Karpas-422 (cell line): ENCODE measurements at regions not wholly inside any gene's neighbourhood (a gene's known extent, or its start where the extent isn't known, plus 50 kb on each side); places are given as distances from the start of the nearest gene placed in this dataset.

ENCODE experiments used
- DNase-seq: peaks from one replicate; pipeline ENCODE4 v3.0.0-alpha.2; 2015
- H2AFZ ChIP-seq: fragments of 200-600 bp; sonication (generic); 2 replicates; pipeline ENCODE4 v1.6.1; 2014; ENCODE audit warnings: antibody characterized with exemption, low read length, mixed read lengths
- H3K27ac ChIP-seq: fragments of 200-600 bp; sonication (generic); 2 replicates; pipeline ENCODE4 v1.5.1; 2014; ENCODE audit warnings: mild to moderate bottlenecking, low read length, moderate library complexity
- H3K27me3 ChIP-seq: fragments of 200-600 bp; sonication (generic); 2 replicates; pipeline ENCODE4 v1.6.1; 2014; ENCODE audit warnings: low read length, mixed read lengths
- H3K36me3 ChIP-seq: fragments of 200-600 bp; sonication (generic); 2 replicates; pipeline ENCODE4 v1.6.1; 2014; ENCODE audit warnings: low read length, mixed read lengths; ENCODE audit not compliant: insufficient read depth
- H3K4me1 ChIP-seq: fragments of 200-600 bp; sonication (generic); 2 replicates; pipeline ENCODE4 v1.6.1; 2014; ENCODE audit warnings: mild to moderate bottlenecking, low read length, mixed read lengths
- H3K4me2 ChIP-seq: fragments of 200-600 bp; sonication (generic); 2 replicates; pipeline ENCODE4 v1.6.1; 2014; ENCODE audit warnings: low read length, low read depth, mild to moderate bottlenecking; ENCODE audit not compliant: poor library complexity, severe bottlenecking
- H3K4me3 ChIP-seq: fragments of 200-600 bp; sonication (generic); 2 replicates; pipeline ENCODE4 v1.5.1; 2014; ENCODE audit warnings: mild to moderate bottlenecking, antibody characterized with exemption, low read length, mixed read lengths
- H3K79me2 ChIP-seq: fragments of 200-600 bp; sonication (generic); 2 replicates; pipeline ENCODE4 v1.6.1; 2014; ENCODE audit warnings: mild to moderate bottlenecking, low read length, mixed read lengths
- H3K9ac ChIP-seq: fragments of 200-600 bp; sonication (generic); 2 replicates; pipeline ENCODE4 v1.6.0; 2014; ENCODE audit warnings: low read length
- H3K9me2 ChIP-seq: fragments of 200-600 bp; sonication (generic), shearing (Covaris generic); replicated peaks from 2 replicates; pipeline ENCODE4 v1.6.0; 2014; ENCODE audit warnings: mild to moderate bottlenecking, low read length, moderate library complexity; ENCODE audit not compliant: insufficient read depth
- H3K9me3 ChIP-seq: fragments of 300-700, 200-600 bp; sonication (generic); 2 replicates; pipeline ENCODE4 v1.6.1; 2014; ENCODE audit warnings: low read length, mixed read lengths
- H4K20me1 ChIP-seq: fragments of 200-600 bp; sonication (generic); 2 replicates; pipeline ENCODE4 v1.6.1; 2014; ENCODE audit warnings: mild to moderate bottlenecking, antibody characterized with exemption, low read length, low read depth; ENCODE audit not compliant: insufficient read depth

GRCh38 chr13:33441015-33441414 is 155.5 kb upstream of the STARD13 start:
- no peak overlapping the region for H2AFZ ChIP-seq

GRCh38 chr13:33445024-33445423 is 159.5 kb upstream of the STARD13 start:
- no peaks in the 10 kb centered on the region for H3K9me2 ChIP-seq
- H3K27me3 ChIP-seq, result no peaks in the 10 kb centered on the region
- H3K27ac ChIP-seq, result no peak overlapping the region
- no peaks in the 10 kb centered on the region for H4K20me1 ChIP-seq
- H3K4me1 ChIP-seq, result no peaks in the 10 kb centered on the region
- DNase-seq, result no peak
- no peak overlapping the region for H3K4me2 ChIP-seq
- no peak overlapping the region for H2AFZ ChIP-seq
- H3K36me3 ChIP-seq, result no peaks in the 10 kb centered on the region
- no peak overlapping the region for H3K9ac ChIP-seq
- H3K9me3 ChIP-seq, result no peaks in the 10 kb centered on the region
- no peaks in the 10 kb centered on the region for H3K79me2 ChIP-seq
- H3K4me3 ChIP-seq, result no peak overlapping the region

More at GRCh38 chr13:33441015-33441414, 155.5 kb upstream of the STARD13 start:
- no peaks in the 10 kb centered on the region for H3K4me1 ChIP-seq
- no peaks in the 10 kb centered on the region for H4K20me1 ChIP-seq
- no peaks in the 10 kb centered on the region for H3K9me2 ChIP-seq
- H3K27me3 ChIP-seq, result no peaks in the 10 kb centered on the region
- no peaks in the 10 kb centered on the region for H3K36me3 ChIP-seq
- H3K79me2 ChIP-seq, result no peaks in the 10 kb centered on the region
- no peak overlapping the region for H3K4me2 ChIP-seq
- no peak overlapping the region for H3K9ac ChIP-seq
- DNase-seq, result peak; percentile 43
- no peaks in the 10 kb centered on the region for H3K9me3 ChIP-seq
- H3K4me3 ChIP-seq, result no peak overlapping the region
- no peak overlapping the region for H3K27ac ChIP-seq

DNA sequence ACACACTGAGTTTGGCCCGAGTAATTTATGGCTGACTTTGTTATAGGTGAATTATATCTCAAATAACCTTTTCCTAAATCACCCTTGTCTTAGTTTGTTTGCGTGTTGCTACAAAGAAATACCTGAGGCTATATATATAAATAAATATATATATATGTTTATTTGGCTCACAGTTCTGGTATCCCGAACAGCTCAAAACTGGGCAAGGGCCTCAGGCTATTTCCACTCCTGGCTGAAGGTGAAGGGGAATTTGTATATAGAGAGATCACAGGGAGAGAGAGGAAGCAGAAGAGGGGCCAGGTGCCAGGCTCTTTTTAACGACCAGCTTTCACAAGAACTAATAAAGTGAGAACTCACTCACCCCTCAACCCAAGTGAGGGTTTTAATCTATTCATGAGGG is 159.9 kb upstream of the STARD13 start:
- Histone ChIP-seq H4K20me1 (no peaks in the 10 kb centered on the region), H3K4me1 (no peaks in the 10 kb centered on the region), H3K27me3 (no peaks in the 10 kb centered on the region), H3K36me3 (no peaks in the 10 kb centered on the region), H2AFZ (no peak overlapping the region), H3K9me3 (no peaks in the 10 kb centered on the region), H3K9ac (no peak overlapping the region), H3K4me2 (no peak overlapping the region), H3K27ac (no peak overlapping the region), H3K4me3 (no peak overlapping the region), H3K9me2 (no peaks in the 10 kb centered on the region), H3K79me2 (no peaks in the 10 kb centered on the region)
- no peak for DNase-seq

DNA sequence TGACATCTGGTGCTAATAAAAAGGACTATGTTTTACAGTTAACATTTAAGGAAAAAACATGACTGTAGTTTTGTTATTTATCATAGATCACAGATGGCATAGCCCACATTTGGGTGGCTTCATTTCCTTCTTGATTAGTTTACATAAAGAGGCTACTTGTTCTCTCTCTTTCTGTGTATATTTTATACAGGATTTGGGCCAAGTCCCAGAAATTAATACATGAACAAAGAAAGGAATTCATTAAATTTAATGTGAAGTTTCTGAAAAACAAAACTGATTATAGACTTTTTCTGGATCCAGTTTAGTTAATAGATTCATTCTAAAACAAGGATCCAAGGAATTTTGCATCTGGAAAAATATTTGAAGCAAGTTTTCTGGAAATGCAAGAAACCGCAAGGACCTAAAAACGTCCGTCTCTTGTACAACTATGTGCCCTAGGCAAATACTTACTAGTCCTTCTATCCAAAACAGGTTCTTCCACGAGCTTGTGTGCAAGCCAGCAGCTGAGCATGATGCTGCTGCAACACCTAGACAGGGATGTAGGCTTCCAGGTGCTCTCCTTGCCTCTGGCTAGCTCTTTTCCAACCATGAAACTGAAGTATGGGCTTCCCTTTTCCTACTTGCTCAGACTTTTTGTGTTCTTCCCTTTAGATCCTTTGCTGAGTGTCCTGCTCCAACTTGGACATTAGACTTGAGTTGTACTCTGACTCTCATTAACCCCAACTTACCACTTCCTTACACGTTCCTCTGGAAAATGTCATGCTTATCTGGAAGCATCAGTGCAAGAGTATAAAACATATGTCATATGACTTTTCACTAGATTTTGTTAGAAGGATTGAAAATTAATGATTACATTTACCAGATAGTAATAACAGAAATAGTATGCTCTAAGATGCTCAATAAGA is 161.5 kb upstream of the STARD13 start:
- no peak for DNase-seq
- H3K9me3 ChIP-seq, result no peaks in the 10 kb centered on the region
- H3K36me3 ChIP-seq, result no peaks in the 10 kb centered on the region
- H3K27ac ChIP-seq, result no peak overlapping the region
- H3K4me3 ChIP-seq, result no peak overlapping the region
- no peaks in the 10 kb centered on the region for H3K27me3 ChIP-seq
- no peak overlapping the region for H3K4me2 ChIP-seq
- H3K79me2 ChIP-seq, result no peaks in the 10 kb centered on the region
- H2AFZ ChIP-seq, result no peak overlapping the region
- H3K9ac ChIP-seq, result no peak overlapping the region
- H3K4me1 ChIP-seq, result no peaks in the 10 kb centered on the region
- no peaks in the 10 kb centered on the region for H4K20me1 ChIP-seq
- H3K9me2 ChIP-seq, result no peaks in the 10 kb centered on the region

GRCh38 chr13:33448889-33449288 is 163.3 kb upstream of the STARD13 start:
- H3K4me3 ChIP-seq, result no peak overlapping the region
- no peaks in the 10 kb centered on the region for H3K9me3 ChIP-seq
- no peaks in the 10 kb centered on the region for H3K9me2 ChIP-seq
- H4K20me1 ChIP-seq, result no peaks in the 10 kb centered on the region
- H3K36me3 ChIP-seq, result no peaks in the 10 kb centered on the region
- no peak for DNase-seq
- H3K4me2 ChIP-seq, result no peak overlapping the region
- no peaks in the 10 kb centered on the region for H3K4me1 ChIP-seq
- no peaks in the 10 kb centered on the region for H3K27me3 ChIP-seq
- H3K27ac ChIP-seq, result no peak overlapping the region
- no peaks in the 10 kb centered on the region for H3K79me2 ChIP-seq
- H2AFZ ChIP-seq, result no peak overlapping the region
- H3K9ac ChIP-seq, result no peak overlapping the region

DNA sequence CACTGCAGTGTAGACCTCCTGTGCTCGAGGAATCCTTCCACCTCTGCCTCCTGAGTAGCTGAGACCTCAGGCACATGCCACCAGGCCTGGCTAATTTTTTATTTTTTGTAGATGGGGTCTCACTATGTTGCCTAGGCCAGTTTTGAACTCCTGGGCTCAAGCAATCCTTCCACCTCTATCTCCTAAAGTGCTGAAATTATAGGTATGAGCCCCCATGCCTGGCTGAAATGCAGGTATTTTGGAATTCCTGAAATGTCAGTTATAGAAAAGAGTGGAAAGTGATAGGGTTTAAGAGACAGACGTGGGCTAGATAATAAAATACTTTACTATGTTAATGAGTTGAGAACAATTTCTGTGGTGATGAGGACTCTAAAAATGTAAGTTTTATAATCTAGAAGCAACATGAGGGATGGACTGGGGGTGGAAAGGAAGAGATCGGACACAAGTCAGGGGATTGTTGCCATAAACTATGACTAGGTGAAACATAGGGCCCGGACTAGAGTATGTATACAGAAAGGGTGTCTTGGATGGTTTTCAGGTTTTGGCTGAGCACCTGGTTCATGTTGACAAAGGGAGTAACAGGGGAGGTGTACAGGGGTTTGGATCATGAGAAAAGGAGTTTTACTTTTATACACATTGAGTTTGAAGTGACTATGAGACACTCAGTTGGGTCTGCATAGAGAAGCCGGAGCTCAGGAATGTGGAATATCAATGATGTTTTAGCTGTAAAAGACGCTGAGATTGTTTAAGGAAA is 165.6 kb upstream of the STARD13 start:
- Histone ChIP-seq H4K20me1 (no peaks in the 10 kb centered on the region), H3K9me3 (no peaks in the 10 kb centered on the region), H3K36me3 (no peaks in the 10 kb centered on the region), H3K4me2 (no peak overlapping the region), H3K9me2 (no peaks in the 10 kb centered on the region), H3K27ac (no peak overlapping the region), H2AFZ (no peak overlapping the region), H3K27me3 (no peaks in the 10 kb centered on the region), H3K9ac (no peak overlapping the region), H3K79me2 (no peaks in the 10 kb centered on the region), H3K4me3 (no peak overlapping the region), H3K4me1 (no peaks in the 10 kb centered on the region)
- no peak for DNase-seq

- no peak for DNase-seq
- H3K36me3 ChIP-seq, result no peaks in the 10 kb centered on the region
- H4K20me1 ChIP-seq, result no peaks in the 10 kb centered on the region
- no peak overlapping the region for H3K9ac ChIP-seq
- no peak overlapping the region for H3K4me3 ChIP-seq
- no peaks in the 10 kb centered on the region for H3K27me3 ChIP-seq
- H3K27ac ChIP-seq, result no peak overlapping the region
- no peak overlapping the region for H2AFZ ChIP-seq
- no peaks in the 10 kb centered on the region for H3K79me2 ChIP-seq
- H3K9me3 ChIP-seq, result no peaks in the 10 kb centered on the region
- no peak overlapping the region for H3K4me2 ChIP-seq
- no peaks in the 10 kb centered on the region for H3K9me2 ChIP-seq
- H3K4me1 ChIP-seq, result no peaks in the 10 kb centered on the region
Measured at GRCh38 chr13:33452873-33453517, 167.4 kb upstream of the STARD13 start.

- no peaks in the 10 kb centered on the region for H3K36me3 ChIP-seq
- H4K20me1 ChIP-seq, result no peaks in the 10 kb centered on the region
- no peaks in the 10 kb centered on the region for H3K79me2 ChIP-seq
- no peak overlapping the region for H3K9ac ChIP-seq
- no peak for DNase-seq
- H3K9me2 ChIP-seq, result no peaks in the 10 kb centered on the region
- H3K4me1 ChIP-seq, result no peaks in the 10 kb centered on the region
- no peaks in the 10 kb centered on the region for H3K27me3 ChIP-seq
- H2AFZ ChIP-seq, result no peak overlapping the region
- H3K9me3 ChIP-seq, result no peaks in the 10 kb centered on the region
- H3K4me3 ChIP-seq, result no peak overlapping the region
- no peak overlapping the region for H3K4me2 ChIP-seq
- H3K27ac ChIP-seq, result no peak overlapping the region
Measured at GRCh38 chr13:33453936-33454335, 168.4 kb upstream of the STARD13 start.
